ENCODE measurements at regions not wholly inside any gene's neighbourhood (a gene's known extent, or its start where the extent isn't known, plus 50 kb on each side); places are given as distances from the start of the nearest gene placed in this dataset.
"Not testable (repeated sequence)": the region's sequence is repeated elsewhere in the genome, so short reads cannot be mapped to it uniquely, and the experiment has no call there.

GRCh38 chr11:109707411-109707810 is 285.4 kb downstream of the C11orf87 start:
- no peak for DNase-seq (ENCODE audit: low read depth)
- TF ChIP-seq CTCF (IDR thresholded peaks at IDR 0.05; ENCODE audit: low read length, missing control alignments) = no peak
- no peak overlapping the region for H3K4me3 ChIP-seq (replicated peaks; ENCODE audit: low read depth, low read length)

- TF ChIP-seq CTCF (IDR thresholded peaks at IDR 0.05; ENCODE audit: low read length, missing control alignments) = no peak
- DNase-seq (ENCODE audit: low read depth) = no peak
- H3K4me3 ChIP-seq (replicated peaks; ENCODE audit: low read depth, low read length) = no peak overlapping the region
Measured at GRCh38 chr11:109708184-109708583, 286.2 kb downstream of the C11orf87 start.

- not testable (repeated sequence) for DNase-seq (ENCODE audit: low read depth); H3K4me3 ChIP-seq (replicated peaks; ENCODE audit: low read depth, low read length)
Measured at GRCh38 chr11:109714444-109714843, 292.5 kb downstream of the C11orf87 start.

- H3K4me3 ChIP-seq (replicated peaks; ENCODE audit: low read depth, low read length); DNase-seq (ENCODE audit: low read depth): not testable (repeated sequence)
Measured at GRCh38 chr11:109715424-109715823, 293.4 kb downstream of the C11orf87 start.

GRCh38 chr11:109726061-109726460 is 304.1 kb downstream of the C11orf87 start:
- no peak overlapping the region for H3K4me3 ChIP-seq (replicated peaks; ENCODE audit: low read depth, low read length)
- DNase-seq (ENCODE audit: low read depth) = no peak
- TF ChIP-seq CTCF (IDR thresholded peaks at IDR 0.05; ENCODE audit: low read length, missing control alignments) = no peak

GRCh38 chr11:109728056-109728455 is 306.1 kb downstream of the C11orf87 start:
- TF ChIP-seq CTCF (IDR thresholded peaks at IDR 0.05; ENCODE audit: low read length, missing control alignments) = no peak
- DNase-seq (ENCODE audit: low read depth) = no peak
- H3K4me3 ChIP-seq (replicated peaks; ENCODE audit: low read depth, low read length) = no peak overlapping the region

- H3K4me3 ChIP-seq (replicated peaks; ENCODE audit: low read depth, low read length) = no peak overlapping the region
- DNase-seq (ENCODE audit: low read depth) = no peak
- no peak for TF ChIP-seq CTCF (IDR thresholded peaks at IDR 0.05; ENCODE audit: low read length, missing control alignments)
Measured at GRCh38 chr11:109729761-109730160, 307.8 kb downstream of the C11orf87 start.

- no peak for DNase-seq (ENCODE audit: low read depth)
- TF ChIP-seq CTCF (IDR thresholded peaks at IDR 0.05; ENCODE audit: low read length, missing control alignments) = no peak
- no peak overlapping the region for H3K4me3 ChIP-seq (replicated peaks; ENCODE audit: low read depth, low read length)
Measured at GRCh38 chr11:109730669-109731068, 308.7 kb downstream of the C11orf87 start.
